ENCODE measurements at regions not wholly inside any gene's neighbourhood (a gene's known extent, or its start where the extent isn't known, plus 50 kb on each side); places are given as distances from the start of the nearest gene placed in this dataset.
"Not testable (repeated sequence)": the region's sequence is repeated elsewhere in the genome, so short reads cannot be mapped to it uniquely, and the experiment has no call there.

GRCh38 chr16:58790816-58791557, 56.9 kb upstream of the GOT2 start:
- TF ChIP-seq POLR2A, CTCF, EP300, POLR2AphosphoS5 (IDR thresholded peaks at IDR 0.05): not testable (repeated sequence)
